ENCODE measurements at regions not wholly inside any gene's neighbourhood (a gene's known extent, or its start where the extent isn't known, plus 50 kb on each side); places are given as distances from the start of the nearest gene placed in this dataset.

- TF ChIP-seq CTCF (IDR thresholded peaks at IDR 0.05 in 4 of 5, conservative IDR thresholded peaks at IDR 0.05 in 1 of 5): no peak
- no peak for TF ChIP-seq POLR2A (IDR thresholded peaks at IDR 0.05)
Measured at GRCh38 chr6:73985891-73986290, 289.9 kb downstream of the CD109 start.
